Brain microvascular endothelial cell (primary cell): ENCODE measurements at regions not wholly inside any gene's neighbourhood (a gene's known extent, or its start where the extent isn't known, plus 50 kb on each side); places are given as distances from the start of the nearest gene placed in this dataset.

Source experiments
- DNase-seq: peaks from one replicate; pipeline ENCODE4 v3.0.0-alpha.2; 2020
- H3K27ac ChIP-seq: fragments of 250-450 bp; sonication (Bioruptor Pico); 2 replicates; pipeline ENCODE4 v1.5.1; 2020; ENCODE audit warnings: mild to moderate bottlenecking, moderate library complexity
- H3K27me3 ChIP-seq: fragments of 250-450 bp; sonication (Bioruptor Pico); replicated peaks from 2 replicates; pipeline ENCODE4 v1.5.1; 2020; ENCODE audit warnings: mild to moderate bottlenecking
- H3K36me3 ChIP-seq: fragments of 250-450 bp; sonication (Bioruptor Pico); replicated peaks from 2 replicates; pipeline ENCODE4 v1.5.1; 2020; ENCODE audit warnings: mild to moderate bottlenecking
- H3K4me3 ChIP-seq: 2 replicates; pipeline ENCODE4 v1.5.1; 2011; ENCODE audit warnings: low read depth, mild to moderate bottlenecking, control low read depth, low read length, moderate library complexity
- CTCF ChIP-seq: IDR thresholded peaks from 2 replicates; pipeline ENCODE4 v1.5.1; 2011; ENCODE audit warnings: low read depth, mild to moderate bottlenecking, moderate library complexity, low read length, control low read depth, inconsistent platforms; ENCODE audit errors: missing control alignments
- in situ Hi-C: cut with HindIII; loops from 2 replicates; pipeline ENCODE4 v1.10.0; 2017; ENCODE audit warnings: low sequenced_read_pairs, low pct_ligation_motif_present

- no peak for DNase-seq
- Histone ChIP-seq H3K27me3 (no peaks in the 10 kb centered on the region), H3K4me3 (no peak overlapping the region), H3K36me3 (no peaks in the 10 kb centered on the region), H3K27ac (no peak overlapping the region)
- no peak for TF ChIP-seq CTCF
- in situ Hi-C loops: no loop called here
Measured at GRCh38 chr18:22020867-22021370, 148.5 kb upstream of the GATA6 start.

GRCh38 chr18:22021701-22022100 lies 147.7 kb upstream of the GATA6 start:
- TF ChIP-seq CTCF: no peak
- Histone ChIP-seq H3K27ac (no peak overlapping the region), H3K36me3 (no peaks in the 10 kb centered on the region), H3K27me3 (no peaks in the 10 kb centered on the region), H3K4me3 (no peak overlapping the region)
- no peak for DNase-seq
- in situ Hi-C loops: no loop called here

DNA sequence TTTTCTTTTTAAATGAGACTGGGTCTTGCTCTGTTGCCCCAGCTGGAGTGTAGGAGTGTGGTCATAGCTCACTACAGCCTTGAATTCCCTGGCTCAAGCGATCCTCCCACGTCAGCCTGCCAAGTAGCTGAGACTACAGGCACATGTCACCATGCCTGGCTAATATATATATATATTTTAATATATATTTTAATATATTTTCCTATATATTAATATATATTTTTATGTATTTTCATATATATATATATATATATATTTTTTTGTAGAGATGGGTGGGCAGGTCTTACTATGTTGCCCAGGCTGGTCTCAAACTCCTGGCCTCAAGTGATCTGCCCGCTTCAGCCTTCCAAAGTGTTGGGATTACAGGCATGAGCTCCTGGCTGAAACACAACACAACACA lies 144.5 kb upstream of the GATA6 start:
- Histone ChIP-seq H3K27me3 (no peaks in the 10 kb centered on the region), H3K36me3 (no peaks in the 10 kb centered on the region), H3K4me3 (no peak overlapping the region), H3K27ac (no peak overlapping the region)
- in situ Hi-C loops: no loop called here
- DNase-seq: no peak
- no peak for TF ChIP-seq CTCF

GRCh38 chr18:22026362-22026761 lies 143.0 kb upstream of the GATA6 start:
- no peak overlapping the region for H3K27ac ChIP-seq
- DNase-seq: no peak
- in situ Hi-C loops: no loop called here

GRCh38 chr18:22026889-22027288 lies 142.5 kb upstream of the GATA6 start:
- DNase-seq: no peak
- Histone ChIP-seq H3K4me3 (no peak overlapping the region), H3K27ac (no peak overlapping the region), H3K36me3 (no peaks in the 10 kb centered on the region), H3K27me3 (no peaks in the 10 kb centered on the region)
- in situ Hi-C loops: no loop called here
- no peak for TF ChIP-seq CTCF

More at GRCh38 chr18:22026362-22026761, 143.0 kb upstream of the GATA6 start:
- Histone ChIP-seq H3K27me3 (no peaks in the 10 kb centered on the region), H3K36me3 (no peaks in the 10 kb centered on the region), H3K4me3 (no peak overlapping the region)
- TF ChIP-seq CTCF: no peak

GRCh38 chr18:22031611-22032010 lies 137.8 kb upstream of the GATA6 start:
- H3K27me3 ChIP-seq: no peaks in the 10 kb centered on the region
- no peak for DNase-seq
- no peak overlapping the region for H3K27ac ChIP-seq
- in situ Hi-C loops: no loop called here
- H3K36me3 ChIP-seq: no peaks in the 10 kb centered on the region
- no peak overlapping the region for H3K4me3 ChIP-seq
- no peak for TF ChIP-seq CTCF
